Gastroesophageal sphincter (tissue), 4 donors: ENCODE measurements at regions not wholly inside any gene's neighbourhood (a gene's known extent, or its start where the extent isn't known, plus 50 kb on each side); places are given as distances from the start of the nearest gene placed in this dataset.

Experiments used
- ATAC-seq: fragments of 150-250 bp; one replicate; pipeline ENCODE4 v1.9.1; 2016; ENCODE audit warnings: mild to moderate bottlenecking, moderate library complexity
- H3K27ac ChIP-seq, 4 donors: fragments of 200-600 bp; sonication (generic) in 3 of 4; 1 replicate in 3 of 4; 2 replicates in 1 of 4; pipeline ENCODE4 v1.5.1; 2016 to 2019
- H3K27me3 ChIP-seq: fragments of 200-600 bp; sonication (generic); one replicate; pipeline ENCODE4 v1.5.1; 2019
- H3K36me3 ChIP-seq, 2 donors: fragments of 200-600 bp; sonication (generic); one replicate each; pipeline ENCODE4 v1.5.1; 2019; ENCODE audit warnings: control low read depth in 1 of 2
- H3K4me1 ChIP-seq, 3 donors: fragments of 200-600 bp; sonication (generic); 1 replicate in 2 of 3; 2 replicates in 1 of 3; pipeline ENCODE4 v1.5.1; 2016 to 2019; ENCODE audit warnings: control low read depth in 2 of 3
- H3K4me3 ChIP-seq, 2 donors: fragments of 200-600 bp; sonication (generic); one replicate each; pipeline ENCODE4 v1.5.1; 2019; ENCODE audit warnings: mild to moderate bottlenecking in 1 of 2, moderate library complexity in 1 of 2
- H3K9me3 ChIP-seq, 3 donors: fragments of 200-600 bp; sonication (generic); one replicate each; pipeline ENCODE4 v1.5.1; 2017 to 2019; ENCODE audit warnings: control low read depth in 2 of 3
- CTCF ChIP-seq, 4 experiments: fragments of 200-600 bp in 2 of 4; fragments of 450-650 bp in 2 of 4; sonication (generic) in 1 of 4; IDR thresholded peaks; one replicate each; pipeline ENCODE4 v1.5.1; 2017 to 2019; ENCODE audit warnings: antibody characterized with exemption in 4 of 4, mild to moderate bottlenecking in 2 of 4, moderate library complexity in 2 of 4
- EP300 ChIP-seq: sonication (generic); formaldehyde crosslinking; IDR thresholded peaks from one replicate; pipeline ENCODE4 v1.6.1; 2017; ENCODE audit warnings: antibody characterized with exemption, mild to moderate bottlenecking
- POLR2A ChIP-seq, 2 donors: fragments of 450-650 bp; IDR thresholded peaks; one replicate each; pipeline ENCODE4 v1.6.1; 2017; ENCODE audit warnings: antibody characterized with exemption in 2 of 2, mild to moderate bottlenecking in 2 of 2, moderate library complexity in 1 of 2
- POLR2AphosphoS5 ChIP-seq: sonication (generic); formaldehyde crosslinking; IDR thresholded peaks from one replicate; pipeline ENCODE4 v1.6.1; 2017; ENCODE audit warnings: antibody characterized with exemption
- WGBS, 2 donors: methylation state at CpG; one replicate each; pipeline ENCODE4 v1.1.5; 2018; ENCODE audit warnings: low coverage in 1 of 2; 5-methylcytosine and 5-hydroxymethylcytosine counted together

GRCh38 chr18:77379976-77380509 is 130.4 kb downstream of the GALR1 start:
- H3K27ac ChIP-seq, result no peak overlapping the region
- H3K36me3 ChIP-seq, result no peaks in the 10 kb centered on the region
- no peak for ATAC-seq
- H3K4me3 ChIP-seq, result no peak overlapping the region
- peaks cover 16% of the 10 kb centered on the region for H3K27me3 ChIP-seq
- 38 to 50% methylated on average over 4 to 5 of the region's 5 CpGs for WGBS, 2 donors
- H3K9me3 ChIP-seq, result no peaks in the 10 kb centered on the region
- no peaks in the 10 kb centered on the region for H3K4me1 ChIP-seq
- no peak for TF ChIP-seq POLR2AphosphoS5
- TF ChIP-seq CTCF (IDR thresholded peaks at IDR 0.05), result no peak
- TF ChIP-seq EP300, result no peak
- no peak for TF ChIP-seq POLR2A (IDR thresholded peaks at IDR 0.05)

GRCh38 chr18:77380695-77381094 is 131.0 kb downstream of the GALR1 start:
- Histone ChIP-seq H3K4me1 (no peaks in the 10 kb centered on the region), H3K27ac (no peak overlapping the region), H3K9me3 (no peaks in the 10 kb centered on the region), H3K4me3 (no peak overlapping the region), H3K36me3 (no peaks in the 10 kb centered on the region), H3K27me3 (peaks cover 16% of the 10 kb centered on the region)
- no peak for TF ChIP-seq POLR2AphosphoS5
- no peak for TF ChIP-seq EP300
- TF ChIP-seq CTCF (IDR thresholded peaks at IDR 0.05), result no peak
- no peak for TF ChIP-seq POLR2A (IDR thresholded peaks at IDR 0.05)
- 57 to 59% methylated on average over 3 to 5 of the region's 5 CpGs for WGBS, 2 donors
- ATAC-seq, result no peak

- TF ChIP-seq POLR2A (IDR thresholded peaks at IDR 0.05), result no peak
- no peak for TF ChIP-seq CTCF (IDR thresholded peaks at IDR 0.05)
- TF ChIP-seq EP300, result no peak
- TF ChIP-seq POLR2AphosphoS5, result no peak
- Histone ChIP-seq H3K4me3 (no peak overlapping the region), H3K27me3 (peaks cover 3% of the 10 kb centered on the region), H3K4me1 (no peaks in the 10 kb centered on the region), H3K27ac (no peak overlapping the region), H3K36me3 (no peaks in the 10 kb centered on the region), H3K9me3 (no peaks in the 10 kb centered on the region)
- 60 to 61% methylated on average over 5 of the region's 5 CpGs for WGBS, 2 donors
- no peak for ATAC-seq
These were observed 142.7 kb downstream of the GALR1 start for GRCh38 chr18:77392321-77392720.

GRCh38 chr18:77393519-77393918 is 143.9 kb downstream of the GALR1 start:
- Histone ChIP-seq H3K36me3 (no peaks in the 10 kb centered on the region), H3K27ac (no peak overlapping the region), H3K9me3 (no peaks in the 10 kb centered on the region), H3K27me3 (peaks cover 6% of the 10 kb centered on the region), H3K4me3 (no peak overlapping the region), H3K4me1 (no peaks in the 10 kb centered on the region)
- no peak for ATAC-seq
- TF ChIP-seq POLR2A (IDR thresholded peaks at IDR 0.05) (no peak), POLR2AphosphoS5 (no peak), CTCF (IDR thresholded peaks at IDR 0.05) (no peak), EP300 (no peak)
- 67 to 76% methylated on average over 3 to 5 of the region's 5 CpGs for WGBS, 2 donors

GRCh38 chr18:77395953-77396352 is 146.3 kb downstream of the GALR1 start:
- H3K27me3 ChIP-seq, result peaks cover 9% of the 10 kb centered on the region
- H3K4me1 ChIP-seq, result no peaks in the 10 kb centered on the region
- no peaks in the 10 kb centered on the region for H3K9me3 ChIP-seq
- 45 to 68% methylated on average over 2 of the region's 2 CpGs for WGBS, 2 donors
- no peak for TF ChIP-seq CTCF (IDR thresholded peaks at IDR 0.05)
- TF ChIP-seq EP300, result no peak
- no peak for TF ChIP-seq POLR2A (IDR thresholded peaks at IDR 0.05)
- TF ChIP-seq POLR2AphosphoS5, result no peak
- no peak for ATAC-seq
- H3K27ac ChIP-seq, result no peak overlapping the region
- no peak overlapping the region for H3K4me3 ChIP-seq
- H3K36me3 ChIP-seq, result no peaks in the 10 kb centered on the region
